ENCODE measurements at regions not wholly inside any gene's neighbourhood (a gene's known extent, or its start where the extent isn't known, plus 50 kb on each side); places are given as distances from the start of the nearest gene placed in this dataset.

DNA sequence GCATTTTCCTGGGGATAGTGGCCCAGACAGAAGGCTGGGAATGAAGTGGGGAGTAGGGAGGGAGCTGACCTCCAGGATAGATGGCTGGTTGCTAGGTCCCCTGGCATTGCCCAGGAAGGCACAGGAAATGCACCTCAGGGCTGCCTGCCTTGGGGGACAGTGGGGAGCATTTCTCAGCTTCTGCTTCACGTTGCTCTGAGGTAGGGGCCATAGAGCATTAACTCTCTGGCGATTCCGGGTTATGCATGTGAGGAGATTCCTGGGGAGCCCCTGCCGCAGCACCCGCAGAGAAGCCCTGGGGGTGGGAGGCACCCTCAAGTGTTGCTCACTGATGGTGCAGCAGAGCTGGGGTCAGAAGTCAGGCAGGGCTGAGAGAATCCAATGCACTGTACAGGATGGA is 256.5 kb downstream of the CYP26B1 start:
- no peak overlapping the region for H3K9ac ChIP-seq (ENCODE audit: low read length)
- no peaks in the 10 kb centered on the region for H3K4me1 ChIP-seq (ENCODE audit: insufficient read depth, low read length)
- no peak overlapping the region for H3K4me3 ChIP-seq (ENCODE audit: low read depth in 1 of 2, low read length in 2 of 2)
- no peak overlapping the region for H3K27ac ChIP-seq (ENCODE audit: low read depth, low read length)
- no peaks in the 10 kb centered on the region for H3K36me3 ChIP-seq (ENCODE audit: insufficient read depth, low read length)
- no peaks in the 10 kb centered on the region for H3K9me3 ChIP-seq (ENCODE audit: low read length)
- no peaks in the 10 kb centered on the region for H3K27me3 ChIP-seq (ENCODE audit: control insufficient read depth in 1 of 2, insufficient read depth in 2 of 2, low read length in 2 of 2)

DNA sequence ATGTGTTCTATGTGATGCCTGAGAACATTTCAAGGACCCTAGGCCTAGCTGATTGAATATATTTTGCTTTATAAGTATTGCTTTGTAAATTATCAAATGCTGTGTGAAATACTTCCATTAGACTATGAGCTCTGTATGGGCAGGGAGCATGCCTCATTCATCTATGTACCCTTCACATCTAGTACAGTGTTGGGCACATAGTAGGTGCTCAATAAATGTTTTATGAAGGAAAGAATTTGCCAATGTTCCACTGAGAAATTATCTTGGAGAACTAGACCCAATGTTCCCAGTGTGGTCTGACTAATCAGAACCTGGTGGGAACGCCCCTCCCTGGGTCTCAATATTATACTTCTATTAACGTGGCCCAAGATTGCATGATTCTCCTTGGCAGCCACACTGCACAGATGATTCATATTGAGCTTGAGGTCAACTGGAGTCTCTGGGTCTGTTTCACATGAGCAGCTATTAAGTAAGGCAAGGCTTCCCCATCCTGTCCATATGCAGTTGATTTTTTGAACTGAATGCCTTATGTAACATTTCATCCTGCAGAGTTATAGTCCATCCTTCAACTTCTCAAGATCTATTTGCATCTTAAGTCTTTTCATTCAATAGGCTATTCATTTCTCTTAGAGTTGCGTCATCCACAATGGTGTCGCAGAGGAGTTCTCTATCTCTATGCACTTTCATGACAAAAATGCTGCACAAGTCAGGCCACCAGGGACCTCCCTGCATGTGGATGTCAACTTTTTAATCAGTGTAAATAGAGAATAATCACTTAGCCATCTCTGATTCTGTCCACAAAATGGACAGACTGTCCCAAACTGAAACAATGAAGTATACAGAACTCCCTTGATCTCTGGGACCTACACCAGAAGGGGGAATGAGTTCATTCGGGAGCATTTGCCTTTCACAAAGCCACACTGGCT is 257.6 kb downstream of the CYP26B1 start:
- Histone ChIP-seq H3K4me1 (ENCODE audit: insufficient read depth, low read length) (no peaks in the 10 kb centered on the region), H3K27me3 (ENCODE audit: control insufficient read depth in 1 of 2, insufficient read depth in 2 of 2, low read length in 2 of 2) (no peaks in the 10 kb centered on the region), H3K9me3 (ENCODE audit: low read length) (no peaks in the 10 kb centered on the region), H3K36me3 (ENCODE audit: insufficient read depth, low read length) (no peaks in the 10 kb centered on the region), H3K9ac (ENCODE audit: low read length) (no peak overlapping the region), H3K4me3 (ENCODE audit: low read depth in 1 of 2, low read length in 2 of 2) (no peak overlapping the region), H3K27ac (ENCODE audit: low read depth, low read length) (no peak overlapping the region)

DNA sequence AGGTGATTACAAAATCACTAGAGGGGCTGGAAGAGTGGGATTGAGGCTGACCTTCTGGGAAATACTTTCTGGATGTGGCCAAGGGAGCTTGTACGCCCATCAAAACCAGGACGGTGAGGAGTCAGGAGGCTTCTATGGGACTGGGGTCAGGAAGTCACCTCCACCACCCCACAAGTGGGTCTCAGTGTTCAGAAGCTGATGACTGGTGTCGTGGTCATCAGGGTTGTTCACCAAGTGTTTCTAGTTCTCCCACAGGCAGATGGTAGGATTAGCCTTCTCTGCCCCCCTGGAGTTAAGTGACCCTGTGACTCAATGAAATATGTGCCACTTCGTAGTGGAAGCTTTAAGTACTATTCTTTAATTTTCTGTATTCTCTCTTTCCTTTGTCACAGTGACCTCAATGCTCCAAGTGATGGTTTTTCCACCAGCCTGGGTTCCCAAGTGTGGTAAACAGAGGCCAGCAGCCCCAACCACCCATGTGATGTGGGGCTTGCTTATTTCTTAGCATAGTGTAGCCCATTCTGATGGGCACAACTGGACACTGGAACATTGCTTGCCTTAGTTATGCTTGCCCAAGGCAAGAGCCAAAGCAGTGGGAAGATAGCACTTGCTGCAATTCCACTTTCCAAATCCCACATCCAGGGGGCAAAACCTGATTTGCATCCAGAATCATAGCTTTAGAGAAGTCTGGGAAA is 258.8 kb downstream of the CYP26B1 start:
- no peak overlapping the region for H3K9ac ChIP-seq (ENCODE audit: low read length)
- no peak overlapping the region for H3K4me3 ChIP-seq (ENCODE audit: low read depth in 1 of 2, low read length in 2 of 2)
- H3K27me3 ChIP-seq (ENCODE audit: control insufficient read depth in 1 of 2, insufficient read depth in 2 of 2, low read length in 2 of 2): no peaks in the 10 kb centered on the region
- H3K9me3 ChIP-seq (ENCODE audit: low read length): no peaks in the 10 kb centered on the region
- no peaks in the 10 kb centered on the region for H3K4me1 ChIP-seq (ENCODE audit: insufficient read depth, low read length)
- H3K27ac ChIP-seq (ENCODE audit: low read depth, low read length): no peak overlapping the region
- H3K36me3 ChIP-seq (ENCODE audit: insufficient read depth, low read length): no peaks in the 10 kb centered on the region

DNA sequence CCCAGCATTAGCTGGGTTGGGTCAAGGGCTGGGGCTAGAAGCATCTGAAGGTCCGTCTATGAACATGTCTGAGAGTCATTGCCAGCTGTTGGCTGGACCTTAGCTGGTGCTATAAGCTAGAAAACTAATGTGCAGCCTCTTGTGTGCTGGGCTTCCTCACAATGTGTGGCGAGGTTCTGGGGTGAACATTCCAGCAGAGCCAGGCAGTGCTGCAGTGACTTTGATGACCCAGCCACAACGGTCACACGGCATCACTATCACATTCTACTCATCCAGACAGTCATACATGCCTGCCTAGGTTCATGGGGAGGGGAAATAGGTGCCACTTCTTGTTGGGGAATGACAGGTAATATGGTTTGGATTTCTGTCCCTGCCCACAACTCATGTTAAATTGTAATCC is 260.5 kb downstream of the CYP26B1 start:
- Histone ChIP-seq H3K36me3 (ENCODE audit: insufficient read depth, low read length) (no peaks in the 10 kb centered on the region), H3K27me3 (ENCODE audit: control insufficient read depth in 1 of 2, insufficient read depth in 2 of 2, low read length in 2 of 2) (no peaks in the 10 kb centered on the region), H3K4me1 (ENCODE audit: insufficient read depth, low read length) (peaks cover 9% of the 10 kb centered on the region), H3K9ac (ENCODE audit: low read length) (no peak overlapping the region), H3K9me3 (ENCODE audit: low read length) (no peaks in the 10 kb centered on the region), H3K27ac (ENCODE audit: low read depth, low read length) (no peak overlapping the region), H3K4me3 (ENCODE audit: low read depth in 1 of 2, low read length in 2 of 2) (no peak overlapping the region)

DNA sequence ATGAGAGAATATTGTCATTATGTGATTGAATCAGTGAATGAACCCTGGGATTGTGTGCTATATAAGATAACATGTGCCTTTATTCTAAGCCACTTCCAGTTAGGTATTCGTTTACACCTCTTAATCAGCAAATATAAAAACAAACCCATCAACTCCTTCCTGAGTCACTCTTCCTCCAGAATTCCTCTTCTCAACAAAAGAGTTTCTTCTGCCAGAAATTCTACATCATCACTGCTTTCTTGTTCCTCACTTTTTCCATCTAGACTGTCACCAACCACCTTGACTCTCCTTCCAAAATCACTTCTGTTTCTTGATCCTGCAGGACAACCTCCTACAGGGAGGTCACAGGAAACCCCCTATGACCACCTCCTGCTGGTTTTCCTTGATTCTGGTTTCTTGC is 261.4 kb downstream of the CYP26B1 start:
- Histone ChIP-seq H3K9ac (ENCODE audit: low read length) (no peak overlapping the region), H3K4me3 (ENCODE audit: low read depth in 1 of 2, low read length in 2 of 2) (no peak overlapping the region), H3K36me3 (ENCODE audit: insufficient read depth, low read length) (no peaks in the 10 kb centered on the region), H3K27me3 (ENCODE audit: control insufficient read depth in 1 of 2, insufficient read depth in 2 of 2, low read length in 2 of 2) (no peaks in the 10 kb centered on the region), H3K27ac (ENCODE audit: low read depth, low read length) (no peak overlapping the region), H3K9me3 (ENCODE audit: low read length) (no peaks in the 10 kb centered on the region), H3K4me1 (ENCODE audit: insufficient read depth, low read length) (peaks cover 9% of the 10 kb centered on the region)

DNA sequence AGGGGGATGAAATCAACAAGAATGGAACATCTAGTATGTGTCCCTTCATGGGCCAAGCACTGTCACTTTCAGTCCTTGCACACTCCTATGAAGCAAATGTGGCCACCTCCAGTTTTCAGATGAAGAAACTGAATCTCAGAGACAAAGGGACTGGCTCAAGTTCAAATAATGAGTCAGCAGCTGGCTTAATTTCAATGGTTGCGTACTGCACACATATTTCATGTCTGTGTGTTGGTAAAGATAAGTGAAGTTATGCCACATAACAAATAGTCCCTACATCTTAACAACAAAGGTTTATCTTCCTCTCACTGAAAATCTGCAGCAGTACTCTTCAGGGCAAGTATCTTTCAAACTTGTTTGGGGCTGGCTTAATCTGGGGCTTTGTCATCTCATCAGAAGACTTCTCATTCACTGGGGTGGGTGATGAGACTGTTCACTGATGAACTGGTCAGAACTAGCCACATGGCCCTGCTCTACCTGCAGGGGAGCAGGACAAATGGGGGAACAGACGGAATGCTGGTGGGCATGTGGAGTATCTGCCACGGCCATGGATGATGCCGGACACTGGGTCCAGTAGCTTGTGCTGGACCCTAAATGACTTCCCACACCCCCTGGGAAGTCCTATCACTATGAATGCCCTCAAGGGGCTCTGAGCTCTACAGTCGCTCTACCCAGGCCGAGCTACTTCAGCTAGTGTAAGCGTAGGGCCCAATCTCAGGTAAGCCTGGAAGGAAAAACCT is 263.2 kb downstream of the CYP26B1 start:
- H3K9ac ChIP-seq (ENCODE audit: low read length): no peak overlapping the region
- H3K4me1 ChIP-seq (ENCODE audit: insufficient read depth, low read length): peaks cover 12% of the 10 kb centered on the region
- no peaks in the 10 kb centered on the region for H3K9me3 ChIP-seq (ENCODE audit: low read length)
- no peaks in the 10 kb centered on the region for H3K36me3 ChIP-seq (ENCODE audit: insufficient read depth, low read length)
- no peak overlapping the region for H3K4me3 ChIP-seq (ENCODE audit: low read depth in 1 of 2, low read length in 2 of 2)
- no peak overlapping the region for H3K27ac ChIP-seq (ENCODE audit: low read depth, low read length)
- no peaks in the 10 kb centered on the region for H3K27me3 ChIP-seq (ENCODE audit: control insufficient read depth in 1 of 2, insufficient read depth in 2 of 2, low read length in 2 of 2)

DNA sequence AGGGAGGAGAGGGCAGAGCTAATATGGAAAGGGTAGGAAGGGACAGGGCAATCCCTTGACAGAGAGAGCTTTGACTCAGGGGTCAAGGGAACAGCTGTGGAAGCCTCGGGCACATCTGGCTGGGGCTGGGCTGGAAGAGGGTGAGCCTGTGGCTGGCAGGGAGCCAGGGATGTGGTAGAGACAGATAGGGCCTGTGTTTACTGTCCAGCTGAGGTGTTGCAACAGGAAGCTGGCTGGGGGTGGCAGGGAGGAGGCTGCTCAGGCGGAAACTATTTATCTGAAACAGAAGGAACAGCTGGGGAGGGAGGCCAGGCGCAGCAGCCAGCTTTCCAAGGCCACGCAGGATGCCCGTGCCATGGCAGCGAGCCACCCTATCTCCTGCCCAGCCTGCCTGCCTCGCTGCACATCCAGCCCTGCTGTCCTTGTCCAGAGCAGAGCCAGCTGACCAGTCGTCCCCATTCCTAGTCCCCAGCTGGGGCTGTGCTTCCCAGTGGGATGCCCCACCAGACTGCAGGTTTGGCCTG is 264.7 kb downstream of the CYP26B1 start:
- no peaks in the 10 kb centered on the region for H3K27me3 ChIP-seq (ENCODE audit: control insufficient read depth in 1 of 2, insufficient read depth in 2 of 2, low read length in 2 of 2)
- H3K27ac ChIP-seq (ENCODE audit: low read depth, low read length): no peak overlapping the region
- no peaks in the 10 kb centered on the region for H3K36me3 ChIP-seq (ENCODE audit: insufficient read depth, low read length)
- no peak overlapping the region for H3K9ac ChIP-seq (ENCODE audit: low read length)
- no peaks in the 10 kb centered on the region for H3K9me3 ChIP-seq (ENCODE audit: low read length)
- peaks cover 12% of the 10 kb centered on the region for H3K4me1 ChIP-seq (ENCODE audit: insufficient read depth, low read length)
- H3K4me3 ChIP-seq (ENCODE audit: low read depth in 1 of 2, low read length in 2 of 2): no peak overlapping the region

DNA sequence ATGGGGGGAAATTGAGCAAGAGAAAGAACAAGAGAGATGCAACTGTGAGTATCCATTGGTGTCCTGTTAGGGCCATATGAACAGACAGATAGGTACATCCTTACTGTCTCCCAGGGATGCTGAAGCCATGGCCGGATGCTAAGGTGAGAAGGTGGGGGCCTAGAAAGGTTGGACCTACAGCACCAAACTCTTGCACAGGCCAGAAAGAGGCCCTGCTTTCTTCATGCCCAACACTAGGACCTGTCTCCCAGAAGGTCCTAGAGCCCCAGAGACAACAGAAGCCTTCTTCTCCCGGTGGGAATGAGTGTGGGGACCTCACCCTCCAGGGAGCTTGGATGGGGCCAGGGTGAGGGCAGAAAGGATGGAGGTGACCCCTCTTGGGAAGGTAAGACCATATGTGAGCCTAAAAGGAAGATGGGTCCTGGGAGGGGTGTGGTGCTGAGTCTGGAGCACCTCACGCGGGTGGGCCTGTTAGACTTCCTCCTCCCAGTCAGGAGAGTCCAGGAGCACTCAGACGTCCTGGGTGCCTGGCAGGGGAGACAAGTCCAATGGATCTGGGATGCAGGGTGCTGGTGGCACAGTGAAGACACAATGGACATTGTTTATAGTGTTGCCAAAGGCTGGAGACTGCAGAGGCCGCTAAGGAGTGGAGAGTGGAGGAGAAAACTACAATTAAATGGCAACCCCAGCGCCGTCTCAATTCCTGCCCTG is 265.3 kb downstream of the CYP26B1 start:
- no peaks in the 10 kb centered on the region for H3K9me3 ChIP-seq (ENCODE audit: low read length)
- no peaks in the 10 kb centered on the region for H3K36me3 ChIP-seq (ENCODE audit: insufficient read depth, low read length)
- no peak overlapping the region for H3K27ac ChIP-seq (ENCODE audit: low read depth, low read length)
- no peak overlapping the region for H3K4me3 ChIP-seq (ENCODE audit: low read depth in 1 of 2, low read length in 2 of 2)
- peaks cover 12% of the 10 kb centered on the region for H3K4me1 ChIP-seq (ENCODE audit: insufficient read depth, low read length)
- no peak overlapping the region for H3K9ac ChIP-seq (ENCODE audit: low read length)
- no peaks in the 10 kb centered on the region for H3K27me3 ChIP-seq (ENCODE audit: control insufficient read depth in 1 of 2, insufficient read depth in 2 of 2, low read length in 2 of 2)

DNA sequence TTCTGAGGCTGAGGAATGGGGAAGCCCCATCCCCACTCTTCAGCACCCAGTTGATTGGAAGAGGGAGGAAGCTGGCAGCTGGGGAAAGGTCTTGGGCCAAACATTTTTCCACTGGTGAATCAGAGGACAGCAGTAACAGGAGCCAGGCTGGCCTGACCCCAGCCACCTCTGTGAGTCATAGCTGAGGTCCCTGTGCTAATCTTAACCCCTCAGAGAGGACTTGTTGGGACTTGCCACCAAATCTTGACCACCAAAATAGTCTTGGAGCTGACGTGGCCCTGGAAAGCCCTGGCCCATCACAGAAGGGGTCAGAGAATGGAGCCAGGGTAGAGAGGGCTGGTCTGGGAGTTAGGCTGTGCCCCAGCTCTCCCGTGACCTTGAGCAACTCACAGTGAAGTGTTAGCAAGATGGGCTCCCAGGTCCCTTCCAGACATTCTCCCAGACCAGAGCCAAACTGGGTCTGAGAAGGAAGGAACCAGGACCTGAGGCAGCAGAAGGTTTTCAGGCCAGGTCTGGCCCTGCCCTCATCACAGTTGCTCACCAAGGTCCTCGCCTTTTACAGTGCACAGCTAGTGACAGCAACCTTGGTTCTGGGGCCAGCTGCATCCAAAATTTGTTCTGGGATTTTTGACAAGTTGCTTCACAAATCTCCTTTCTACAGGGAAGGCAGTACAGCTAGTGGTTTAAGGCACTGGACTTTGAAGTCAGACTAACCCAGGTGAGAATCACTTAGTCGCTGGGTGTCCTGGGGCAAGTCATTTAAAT is 266.6 kb downstream of the CYP26B1 start:
- H3K27ac ChIP-seq (ENCODE audit: low read depth, low read length): no peak overlapping the region
- no peaks in the 10 kb centered on the region for H3K9me3 ChIP-seq (ENCODE audit: low read length)
- no peaks in the 10 kb centered on the region for H3K36me3 ChIP-seq (ENCODE audit: insufficient read depth, low read length)
- H3K27me3 ChIP-seq (ENCODE audit: control insufficient read depth in 1 of 2, insufficient read depth in 2 of 2, low read length in 2 of 2): no peaks in the 10 kb centered on the region
- no peak overlapping the region for H3K4me3 ChIP-seq (ENCODE audit: low read depth in 1 of 2, low read length in 2 of 2)
- no peak overlapping the region for H3K9ac ChIP-seq (ENCODE audit: low read length)
- peaks cover 12% of the 10 kb centered on the region for H3K4me1 ChIP-seq (ENCODE audit: insufficient read depth, low read length)

DNA sequence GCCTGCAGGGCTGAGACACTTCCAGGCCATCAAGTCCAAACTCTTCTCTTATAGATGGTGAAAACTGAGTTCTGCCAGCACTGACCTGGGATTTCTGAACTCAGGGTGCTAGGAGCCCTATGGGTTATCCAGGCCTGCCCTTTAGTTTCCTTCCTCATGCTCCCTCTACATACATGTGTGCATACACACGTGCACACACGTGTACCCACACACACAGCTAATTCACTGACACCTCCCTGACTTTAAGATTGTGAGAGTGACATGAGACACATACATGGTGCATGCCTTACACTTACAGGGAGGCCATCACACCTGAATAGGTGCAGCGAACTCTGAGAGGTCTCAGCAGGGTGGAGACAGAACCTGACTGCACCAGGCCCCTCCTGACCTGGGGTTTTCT is 267.4 kb downstream of the CYP26B1 start:
- H3K36me3 ChIP-seq (ENCODE audit: insufficient read depth, low read length): no peaks in the 10 kb centered on the region
- H3K27ac ChIP-seq (ENCODE audit: low read depth, low read length): no peak overlapping the region
- H3K9me3 ChIP-seq (ENCODE audit: low read length): no peaks in the 10 kb centered on the region
- H3K4me3 ChIP-seq (ENCODE audit: low read depth in 1 of 2, low read length in 2 of 2): no peak overlapping the region
- no peak overlapping the region for H3K9ac ChIP-seq (ENCODE audit: low read length)
- peaks cover 12% of the 10 kb centered on the region for H3K4me1 ChIP-seq (ENCODE audit: insufficient read depth, low read length)
- no peaks in the 10 kb centered on the region for H3K27me3 ChIP-seq (ENCODE audit: control insufficient read depth in 1 of 2, insufficient read depth in 2 of 2, low read length in 2 of 2)
